PC-3 (cell line): ENCODE measurements at regions not wholly inside any gene's neighbourhood (a gene's known extent, or its start where the extent isn't known, plus 50 kb on each side); places are given as distances from the start of the nearest gene placed in this dataset.

Source experiments
- EZH2 ChIP-seq: fragments of 300-600 bp; sonication (generic); IDR thresholded peaks from one replicate; pipeline ENCODE4 v1.6.1; 2017; ENCODE audit warnings: antibody characterized with exemption, mild to moderate bottlenecking, low read length; ENCODE audit not compliant: unreplicated experiment
- TF ChIP-seq, protein P1 (sequence below): fragments of 300-600 bp; sonication (generic); conservative IDR thresholded peaks from 2 replicates; pipeline ENCODE4 v1.5.1; 2017; ENCODE audit warnings: antibody characterized with exemption, low read depth, mild to moderate bottlenecking, low read length

DNA sequence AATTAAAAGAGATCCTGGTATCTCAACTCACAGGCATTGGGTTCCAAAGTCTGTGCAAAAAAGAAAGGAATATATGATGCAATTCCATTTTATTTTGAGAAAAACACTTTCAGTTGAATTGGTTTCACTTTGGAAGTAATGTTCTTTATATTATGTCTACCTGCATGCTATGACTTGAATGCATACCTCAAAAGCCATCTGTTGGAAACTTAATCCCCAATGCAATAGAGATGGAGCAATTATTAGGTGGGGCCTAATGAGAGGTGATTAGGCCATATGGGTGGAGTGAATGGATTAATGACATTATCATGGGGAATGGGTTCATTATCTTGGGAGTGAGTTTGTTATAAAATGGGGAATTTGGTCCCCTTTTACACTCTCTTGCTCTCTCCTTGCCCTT is 293.3 kb downstream of the CSNK1G3 start:
- TF ChIP-seq, protein P1, sequence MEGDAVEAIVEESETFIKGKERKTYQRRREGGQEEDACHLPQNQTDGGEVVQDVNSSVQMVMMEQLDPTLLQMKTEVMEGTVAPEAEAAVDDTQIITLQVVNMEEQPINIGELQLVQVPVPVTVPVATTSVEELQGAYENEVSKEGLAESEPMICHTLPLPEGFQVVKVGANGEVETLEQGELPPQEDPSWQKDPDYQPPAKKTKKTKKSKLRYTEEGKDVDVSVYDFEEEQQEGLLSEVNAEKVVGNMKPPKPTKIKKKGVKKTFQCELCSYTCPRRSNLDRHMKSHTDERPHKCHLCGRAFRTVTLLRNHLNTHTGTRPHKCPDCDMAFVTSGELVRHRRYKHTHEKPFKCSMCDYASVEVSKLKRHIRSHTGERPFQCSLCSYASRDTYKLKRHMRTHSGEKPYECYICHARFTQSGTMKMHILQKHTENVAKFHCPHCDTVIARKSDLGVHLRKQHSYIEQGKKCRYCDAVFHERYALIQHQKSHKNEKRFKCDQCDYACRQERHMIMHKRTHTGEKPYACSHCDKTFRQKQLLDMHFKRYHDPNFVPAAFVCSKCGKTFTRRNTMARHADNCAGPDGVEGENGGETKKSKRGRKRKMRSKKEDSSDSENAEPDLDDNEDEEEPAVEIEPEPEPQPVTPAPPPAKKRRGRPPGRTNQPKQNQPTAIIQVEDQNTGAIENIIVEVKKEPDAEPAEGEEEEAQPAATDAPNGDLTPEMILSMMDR, result no peak
- TF ChIP-seq EZH2, result no peak
